H9 (cell line): ENCODE measurements at regions not wholly inside any gene's neighbourhood (a gene's known extent, or its start where the extent isn't known, plus 50 kb on each side); places are given as distances from the start of the nearest gene placed in this dataset.

Experiments
- DNase-seq: peaks from one replicate; pipeline ENCODE4 v3.0.0-alpha.2; 2017
- H2AFZ ChIP-seq: one replicate; pipeline ENCODE4 v1.6.1; 2013; ENCODE audit warnings: mild to moderate bottlenecking, low read length, control low read depth, moderate library complexity
- H2AK5ac ChIP-seq: 2 replicates; pipeline ENCODE4 v1.6.1; 2013; ENCODE audit warnings: low read length, control low read depth, mixed read lengths; ENCODE audit not compliant: insufficient read length
- H2BK120ac ChIP-seq: one replicate; pipeline ENCODE4 v1.6.1; 2013; ENCODE audit warnings: low read depth, mild to moderate bottlenecking, low read length, control low read depth, inconsistent platforms; ENCODE audit not compliant: poor library complexity, severe bottlenecking
- H2BK12ac ChIP-seq: 2 replicates; pipeline ENCODE4 v1.6.1; 2013; ENCODE audit warnings: low read length, control low read depth, mixed read lengths, low read depth; ENCODE audit not compliant: insufficient read length
- H2BK15ac ChIP-seq: 2 replicates; pipeline ENCODE4 v1.6.1; 2013; ENCODE audit warnings: low read depth, low read length, control low read depth
- H2BK20ac ChIP-seq: one replicate; pipeline ENCODE4 v1.6.1; 2013; ENCODE audit warnings: low read depth, mild to moderate bottlenecking, low read length, control low read depth, inconsistent platforms; ENCODE audit not compliant: poor library complexity, severe bottlenecking
- H2BK5ac ChIP-seq: 2 replicates; pipeline ENCODE4 v1.6.1; 2013; ENCODE audit warnings: low read length, control low read depth, mixed read lengths; ENCODE audit not compliant: insufficient read length
- H3K14ac ChIP-seq: 2 replicates; pipeline ENCODE4 v1.6.1; 2013; ENCODE audit warnings: low read length, control low read depth; ENCODE audit not compliant: insufficient read depth
- H3K18ac ChIP-seq: 2 replicates; pipeline ENCODE4 v1.6.1; 2013; ENCODE audit warnings: low read depth, mild to moderate bottlenecking, mixed read lengths, low read length, control low read depth; ENCODE audit not compliant: insufficient read length
- H3K23ac ChIP-seq: 2 replicates; pipeline ENCODE4 v1.6.1; 2013; ENCODE audit warnings: low read length, control low read depth, mixed read lengths, low read depth; ENCODE audit not compliant: insufficient read length
- H3K23me2 ChIP-seq: 2 replicates; pipeline ENCODE4 v1.6.1; 2013; ENCODE audit warnings: low read depth, mild to moderate bottlenecking, mixed read lengths, low read length, control low read depth; ENCODE audit not compliant: insufficient read length, poor library complexity, severe bottlenecking
- H3K27ac ChIP-seq: 2 replicates; pipeline ENCODE4 v1.5.1; 2013; ENCODE audit warnings: low read length, control low read depth, mixed read lengths, low read depth; ENCODE audit not compliant: insufficient read length
- H3K27me3 ChIP-seq: 2 replicates; pipeline ENCODE4 v1.6.1; 2013; ENCODE audit warnings: low read length, control low read depth, inconsistent platforms; ENCODE audit not compliant: insufficient read depth
- H3K4ac ChIP-seq: 2 replicates; pipeline ENCODE4 v1.6.1; 2013; ENCODE audit warnings: low read depth, mild to moderate bottlenecking, control low read depth, inconsistent platforms, low read length, moderate library complexity
- H3K4me1 ChIP-seq: 2 replicates; pipeline ENCODE4 v1.6.1; 2013; ENCODE audit warnings: low read length, control low read depth, inconsistent platforms; ENCODE audit not compliant: insufficient read depth
- H3K4me2 ChIP-seq: 2 replicates; pipeline ENCODE4 v1.6.1; 2013; ENCODE audit warnings: low read length, control low read depth, mixed read lengths; ENCODE audit not compliant: insufficient read length, insufficient read depth
- H3K56ac ChIP-seq: 2 replicates; pipeline ENCODE4 v1.6.1; 2013; ENCODE audit warnings: low read depth, mild to moderate bottlenecking, mixed read lengths, low read length, control low read depth; ENCODE audit not compliant: insufficient read length
- H3K79me1 ChIP-seq: 2 replicates; pipeline ENCODE4 v1.6.1; 2013; ENCODE audit warnings: low read depth, mild to moderate bottlenecking, moderate library complexity, low read length, control low read depth, inconsistent platforms; ENCODE audit not compliant: insufficient read depth, poor library complexity, severe bottlenecking
- H3K79me2 ChIP-seq: 2 replicates; pipeline ENCODE4 v1.6.1; 2013; ENCODE audit warnings: low read length, control low read depth, inconsistent platforms; ENCODE audit not compliant: insufficient read depth
- H3K9ac ChIP-seq: 2 replicates; pipeline ENCODE4 v1.6.1; 2013; ENCODE audit warnings: low read length, control low read depth, mixed read lengths; ENCODE audit not compliant: insufficient read length; ENCODE audit errors: extremely low read depth
- H3K9me3 ChIP-seq: one replicate; pipeline ENCODE4 v1.6.1; 2013; ENCODE audit warnings: low read depth, low read length, inconsistent platforms; ENCODE audit not compliant: control insufficient read depth
- H3T11ph ChIP-seq: one replicate; pipeline ENCODE4 v1.6.1; 2013; ENCODE audit warnings: mild to moderate bottlenecking, low read length, control low read depth, inconsistent platforms
- H4K20me1 ChIP-seq: one replicate; pipeline ENCODE4 v1.6.1; 2013; ENCODE audit not compliant: control insufficient read depth, insufficient read length, insufficient read depth
- H4K5ac ChIP-seq: 2 replicates; pipeline ENCODE4 v1.6.1; 2013; ENCODE audit warnings: low read depth, mild to moderate bottlenecking, mixed read lengths, low read length, control low read depth; ENCODE audit not compliant: insufficient read length
- H4K8ac ChIP-seq: replicated peaks from 2 replicates; pipeline ENCODE4 v1.6.1; 2013; ENCODE audit warnings: low read length, control low read depth, mixed read lengths, low read depth; ENCODE audit not compliant: insufficient read length
- H4K91ac ChIP-seq: 2 replicates; pipeline ENCODE4 v1.6.1; 2013; ENCODE audit warnings: low read depth, mild to moderate bottlenecking, moderate library complexity, mixed read lengths, low read length, control low read depth; ENCODE audit not compliant: insufficient read length
- H3K27ac Mint-ChIP-seq, 3 experiments: 2 replicates in 2 of 3; 3 replicates in 1 of 3; pipeline ENCODE4 v1.8.0; 2020 to 2021; ENCODE audit warnings: mixed read lengths in 3 of 3, mild to moderate bottlenecking in 1 of 3, moderate library complexity in 1 of 3
- H3K27me3 Mint-ChIP-seq: 2 replicates; pipeline ENCODE4 v1.8.0; 2021; ENCODE audit warnings: low read depth, mild to moderate bottlenecking, moderate library complexity, mixed read lengths
- H3K36me3 Mint-ChIP-seq, 3 experiments: 2 replicates in 2 of 3; 3 replicates in 1 of 3; pipeline ENCODE4 v1.8.0; 2020 to 2021; ENCODE audit warnings: low read depth in 3 of 3, mixed read lengths in 3 of 3; ENCODE audit not compliant: insufficient read depth in 1 of 3
- H3K4me1 Mint-ChIP-seq, 2 experiments: 2 replicates each; pipeline ENCODE4 v1.8.0; 2020; ENCODE audit warnings: mixed read lengths in 2 of 2
- H3K4me3 Mint-ChIP-seq, 2 experiments: 2 replicates in 1 of 2; 3 replicates in 1 of 2; pipeline ENCODE4 v1.8.0; 2020 to 2021; ENCODE audit warnings: mild to moderate bottlenecking in 2 of 2, mixed read lengths in 2 of 2, moderate library complexity in 1 of 2
- H3K9me3 Mint-ChIP-seq, 2 experiments: 2 replicates in 1 of 2; 3 replicates in 1 of 2; pipeline ENCODE4 v1.8.0; 2020; ENCODE audit warnings: mild to moderate bottlenecking in 2 of 2, mixed read lengths in 2 of 2, moderate library complexity in 1 of 2
- WGBS: extraction: QIAGEN DNeasy Blood & Tissue Kit; methylation state at CpG from one replicate; pipeline ENCODE4 v1.1.7; 2013; ENCODE audit warnings: missing lambda C conversion rate, low lambda C conversion rate, mixed read lengths; ENCODE audit not compliant: insufficient read length; ENCODE audit errors: extremely low coverage; 5-methylcytosine and 5-hydroxymethylcytosine counted together
- TF ChIP-seq, protein P1 (sequence below): fragments of 200-600 bp; sonication (generic); conservative IDR thresholded peaks from 3 replicates; pipeline ENCODE4 v1.8.0; 2021; ENCODE audit warnings: antibody characterized with exemption, mild to moderate bottlenecking

DNA sequence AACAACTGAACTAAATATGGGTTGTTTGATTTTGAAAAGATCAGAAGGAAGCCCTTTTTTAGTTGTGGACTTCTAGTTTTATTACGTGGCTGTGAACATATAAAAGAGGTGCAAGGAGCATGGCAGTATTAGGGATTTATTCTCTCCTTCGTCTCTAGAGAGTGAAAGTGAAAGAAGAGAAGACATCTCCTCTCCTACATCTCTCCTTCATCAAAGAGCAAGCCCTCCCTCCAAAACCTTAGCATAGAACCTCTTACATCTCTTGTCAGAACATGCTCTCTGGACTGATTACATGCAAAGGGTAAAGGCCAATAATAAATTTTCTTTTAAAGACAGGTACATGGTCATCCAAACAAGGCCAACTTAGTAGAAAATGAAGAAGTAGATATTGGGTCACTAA, 184.3 kb upstream of the IRX1 start:
- no peak overlapping the region for H3K4me3 Mint-ChIP-seq
- Histone ChIP-seq H3K9me3 (no peaks in the 10 kb centered on the region), H3K79me2 (no peaks in the 10 kb centered on the region), H4K8ac (no peak overlapping the region), H2AFZ (no peak overlapping the region), H2BK5ac (no peak overlapping the region), H3K27me3 (no peaks in the 10 kb centered on the region), H2BK20ac (no peak overlapping the region), H3K56ac (no peak overlapping the region), H3K4ac (no peak overlapping the region), H3K23ac (no peak overlapping the region), H4K20me1 (no peaks in the 10 kb centered on the region), H3K18ac (no peak overlapping the region), H2BK120ac (no peak overlapping the region), H3K14ac (no peak overlapping the region), H3T11ph (no peak overlapping the region), H4K91ac (no peak overlapping the region), H2BK12ac (no peak overlapping the region), H3K9ac (no peak overlapping the region), H4K5ac (no peak overlapping the region), H3K27ac (no peak overlapping the region), H3K23me2 (no peaks in the 10 kb centered on the region), H3K79me1 (no peaks in the 10 kb centered on the region), H2BK15ac (no peak overlapping the region), H3K4me1 (no peaks in the 10 kb centered on the region), H3K4me2 (no peak overlapping the region), H2AK5ac (no peak overlapping the region)
- WGBS: no CpG with 5 or more reads among the region's 2 CpGs
- no peak overlapping the region for H3K27ac Mint-ChIP-seq
- TF ChIP-seq, protein P1, sequence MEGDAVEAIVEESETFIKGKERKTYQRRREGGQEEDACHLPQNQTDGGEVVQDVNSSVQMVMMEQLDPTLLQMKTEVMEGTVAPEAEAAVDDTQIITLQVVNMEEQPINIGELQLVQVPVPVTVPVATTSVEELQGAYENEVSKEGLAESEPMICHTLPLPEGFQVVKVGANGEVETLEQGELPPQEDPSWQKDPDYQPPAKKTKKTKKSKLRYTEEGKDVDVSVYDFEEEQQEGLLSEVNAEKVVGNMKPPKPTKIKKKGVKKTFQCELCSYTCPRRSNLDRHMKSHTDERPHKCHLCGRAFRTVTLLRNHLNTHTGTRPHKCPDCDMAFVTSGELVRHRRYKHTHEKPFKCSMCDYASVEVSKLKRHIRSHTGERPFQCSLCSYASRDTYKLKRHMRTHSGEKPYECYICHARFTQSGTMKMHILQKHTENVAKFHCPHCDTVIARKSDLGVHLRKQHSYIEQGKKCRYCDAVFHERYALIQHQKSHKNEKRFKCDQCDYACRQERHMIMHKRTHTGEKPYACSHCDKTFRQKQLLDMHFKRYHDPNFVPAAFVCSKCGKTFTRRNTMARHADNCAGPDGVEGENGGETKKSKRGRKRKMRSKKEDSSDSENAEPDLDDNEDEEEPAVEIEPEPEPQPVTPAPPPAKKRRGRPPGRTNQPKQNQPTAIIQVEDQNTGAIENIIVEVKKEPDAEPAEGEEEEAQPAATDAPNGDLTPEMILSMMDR: no peak
- DNase-seq: no peak
- H3K4me1 Mint-ChIP-seq: no peaks in the 10 kb centered on the region; a peak in 1 of 4 replicates
- H3K27me3 Mint-ChIP-seq: peaks cover 2% of the 10 kb centered on the region
- H3K36me3 Mint-ChIP-seq: peaks cover 5 to 26% (median 14%) of the 10 kb centered on the region in 3 experiments
- H3K9me3 Mint-ChIP-seq: peaks cover 25 to 32% of the 10 kb centered on the region in 2 experiments
